ENCODE measurements at regions not wholly inside any gene's neighbourhood (a gene's known extent, or its start where the extent isn't known, plus 50 kb on each side); places are given as distances from the start of the nearest gene placed in this dataset.

- TF ChIP-seq CTCF (IDR thresholded peaks at IDR 0.05) (no peak), POLR2A (IDR thresholded peaks at IDR 0.05) (no peak)
Measured at GRCh38 chr9:89777544-89777943, 172.7 kb downstream of the GADD45G start.
